GM19238 (cell line): ENCODE measurements at regions not wholly inside any gene's neighbourhood (a gene's known extent, or its start where the extent isn't known, plus 50 kb on each side); places are given as distances from the start of the nearest gene placed in this dataset.

Experiments used
- DNase-seq: peaks from one replicate; pipeline ENCODE4 v3.0.0; 2011; ENCODE audit warnings: low spot score; ENCODE audit not compliant: insufficient read length

DNA sequence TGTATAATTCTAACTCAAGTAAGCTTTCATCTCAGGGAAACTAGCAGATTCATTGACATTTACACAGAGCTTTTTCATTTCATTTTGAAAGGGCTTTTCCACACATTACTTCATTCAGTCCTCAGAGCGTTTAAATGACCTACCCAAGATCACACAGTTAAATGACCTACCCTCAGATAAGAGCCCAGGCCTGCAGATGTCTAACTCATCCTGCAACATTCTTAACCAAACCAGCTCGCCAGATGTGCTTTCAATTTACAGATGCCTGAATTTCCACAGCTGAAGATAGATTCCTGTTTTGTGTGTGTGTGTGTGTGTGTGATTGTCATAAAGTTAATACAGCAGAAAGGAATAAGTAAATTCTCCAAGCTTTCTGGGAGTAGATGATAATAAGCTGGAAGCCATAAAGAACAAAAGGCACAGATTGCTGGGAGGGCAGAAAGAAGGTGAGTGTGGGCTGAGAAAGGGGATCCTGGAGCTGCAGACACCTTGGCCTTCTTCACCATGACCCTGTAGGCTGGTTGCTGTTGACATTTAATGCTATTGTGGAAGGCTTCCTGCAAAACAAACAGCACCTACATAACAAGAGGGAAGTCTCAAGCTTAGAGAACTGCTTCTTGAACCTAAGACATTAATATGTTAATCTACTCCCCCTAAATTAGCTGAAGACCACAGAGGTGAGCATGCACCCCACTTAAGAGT is 489.7 kb upstream of the CELF2 start:
- no peak for DNase-seq

DNA sequence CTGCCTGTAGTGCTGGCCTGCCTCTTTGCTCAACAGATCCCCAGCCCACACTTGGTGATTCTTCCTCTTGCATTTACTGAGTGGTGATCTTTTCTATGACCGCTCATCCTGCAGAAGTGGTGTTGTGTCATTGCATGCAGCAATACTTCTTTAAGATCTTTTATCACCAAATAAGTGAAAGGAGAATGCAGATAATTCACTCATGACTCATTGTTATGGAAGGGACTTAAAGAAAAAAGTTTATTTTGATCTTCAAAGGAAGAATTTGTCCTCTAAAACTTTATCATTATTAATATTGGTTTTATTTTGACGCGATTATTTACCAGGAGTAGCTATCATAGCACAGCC is 489.1 kb upstream of the CELF2 start:
- DNase-seq = no peak

DNA sequence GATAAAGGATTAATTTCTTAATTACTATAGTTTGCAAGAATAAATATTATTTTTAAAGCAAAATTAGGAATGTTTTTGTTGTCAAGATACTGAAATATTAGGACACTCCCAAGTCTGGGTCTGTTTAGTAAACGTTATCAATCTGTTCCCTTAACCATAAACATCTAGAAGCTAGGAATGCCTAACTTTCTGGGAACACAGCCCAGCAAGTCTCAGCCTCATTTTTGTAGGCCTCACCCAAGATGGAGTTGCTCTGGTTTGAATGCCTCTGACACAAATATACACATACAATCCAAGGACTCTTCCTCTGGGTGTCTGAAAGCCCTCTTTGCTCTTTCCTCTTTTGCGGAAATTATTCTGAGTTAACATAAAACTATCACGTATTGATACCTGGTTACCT is 487.4 kb upstream of the CELF2 start:
- DNase-seq = no peak

DNA sequence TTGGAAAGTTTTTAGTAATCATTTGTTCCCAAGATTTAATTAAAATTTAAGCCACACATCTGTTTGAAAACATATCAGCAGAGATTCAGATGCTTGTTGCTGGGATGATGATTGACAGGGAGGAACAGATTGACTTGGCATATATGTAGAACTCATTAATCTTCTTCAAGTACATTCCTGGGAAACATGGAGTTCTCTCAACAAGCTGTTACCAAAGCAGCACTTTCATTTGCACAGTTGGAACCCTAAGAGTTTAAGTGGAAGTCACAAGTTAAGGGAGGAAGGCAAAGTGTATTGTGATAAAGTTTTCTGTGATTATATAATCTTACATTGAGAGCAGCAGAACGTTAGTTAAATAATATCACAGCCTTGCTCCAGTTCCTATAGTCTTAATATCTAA is 485.4 kb upstream of the CELF2 start:
- DNase-seq = no peak

DNA sequence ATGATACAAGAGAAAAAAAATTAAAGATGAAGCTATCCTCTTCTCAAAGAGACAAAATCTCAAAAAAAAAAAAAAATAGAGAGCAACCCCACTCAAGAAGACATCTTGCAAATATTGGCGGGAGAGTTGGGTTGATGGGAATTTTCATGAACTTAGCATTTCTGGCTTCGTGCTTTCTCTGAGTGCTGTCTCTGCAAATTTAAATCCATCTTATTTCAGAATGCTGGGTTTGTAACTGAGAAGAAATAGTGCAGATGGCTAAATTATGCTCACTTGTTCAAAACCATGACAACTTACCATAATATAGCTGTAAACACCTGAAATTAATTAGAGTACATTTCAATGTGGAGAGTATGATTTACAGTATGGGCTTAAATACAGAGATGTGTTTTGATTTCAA is 484.8 kb upstream of the CELF2 start:
- DNase-seq = no peak

DNA sequence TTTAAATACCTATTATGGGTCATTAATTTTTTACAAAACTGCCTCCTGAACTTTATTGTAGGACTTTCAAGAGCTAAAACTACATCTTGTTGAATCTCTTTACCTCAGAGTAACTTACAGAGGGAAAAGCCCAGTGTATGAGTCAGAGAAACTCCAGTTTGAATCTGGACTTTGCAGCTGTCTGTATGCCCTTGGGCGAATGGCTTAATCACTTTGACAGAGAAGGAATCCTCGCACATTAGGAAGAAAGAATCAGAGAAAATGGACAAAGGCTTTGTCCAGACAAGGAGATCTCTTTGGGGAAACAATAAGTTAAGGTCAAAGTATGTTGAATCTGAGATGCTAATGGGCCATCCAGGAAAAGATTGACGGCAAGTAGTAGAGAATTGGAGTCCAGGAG is 484.2 kb upstream of the CELF2 start:
- DNase-seq = no peak

DNA sequence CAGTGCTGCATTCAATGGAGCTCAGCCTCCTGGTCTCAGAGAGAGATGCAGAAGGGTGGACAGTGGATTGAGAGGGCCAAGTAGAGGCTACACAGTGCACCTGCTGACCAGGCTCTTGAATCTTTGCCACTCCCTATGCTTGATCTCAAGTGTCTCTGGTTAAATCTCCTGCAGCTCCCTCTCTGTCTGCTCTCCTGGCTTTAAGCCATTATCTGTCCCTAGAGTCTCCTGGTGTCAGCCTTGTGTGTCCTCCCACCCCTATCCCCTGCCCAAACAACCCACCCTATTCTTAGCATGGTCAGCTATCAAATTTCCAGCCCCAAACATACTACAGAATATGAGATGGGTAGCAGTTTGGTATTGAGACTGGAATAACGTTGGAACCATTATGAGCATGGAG is 479.3 kb upstream of the CELF2 start:
- DNase-seq = no peak

DNA sequence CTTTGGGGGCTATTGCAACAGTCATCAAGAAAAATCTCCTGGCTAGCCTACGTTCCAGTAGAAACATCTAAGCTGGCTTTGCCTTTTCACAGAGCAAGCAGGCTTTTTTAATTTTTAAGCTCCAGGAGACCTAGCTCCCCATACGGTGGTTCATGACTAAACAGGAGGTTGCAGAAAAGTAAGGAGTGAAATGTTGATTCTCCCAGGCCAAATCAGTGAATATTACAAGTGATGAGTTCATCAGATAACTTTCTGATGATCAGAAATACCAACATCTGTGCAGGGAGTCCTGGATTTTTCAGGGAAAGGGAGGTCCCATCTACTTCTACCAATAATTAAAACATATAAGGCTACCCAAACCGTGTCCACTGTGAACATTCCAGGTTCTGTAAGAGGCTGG is 477.3 kb upstream of the CELF2 start:
- DNase-seq = no peak

DNA sequence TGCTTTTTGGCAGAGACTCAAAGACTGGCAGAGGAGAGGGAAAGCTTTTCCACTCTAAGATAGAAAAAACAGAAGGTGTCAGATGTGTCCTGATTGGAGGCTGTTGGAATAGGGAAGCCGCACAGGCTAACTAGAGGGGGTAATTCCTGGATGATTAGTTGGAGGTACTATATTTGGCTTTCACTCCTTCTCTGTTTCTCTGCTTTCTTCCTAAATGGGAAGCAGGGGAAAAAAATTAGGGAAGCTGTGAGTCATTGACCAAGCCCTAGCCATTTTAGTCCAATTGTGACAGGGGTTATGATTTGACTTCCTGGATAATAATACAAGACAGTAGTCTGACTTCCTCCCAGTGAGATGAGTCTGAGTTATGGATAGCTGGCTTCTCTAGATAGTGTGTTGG is 475.2 kb upstream of the CELF2 start:
- no peak for DNase-seq

DNA sequence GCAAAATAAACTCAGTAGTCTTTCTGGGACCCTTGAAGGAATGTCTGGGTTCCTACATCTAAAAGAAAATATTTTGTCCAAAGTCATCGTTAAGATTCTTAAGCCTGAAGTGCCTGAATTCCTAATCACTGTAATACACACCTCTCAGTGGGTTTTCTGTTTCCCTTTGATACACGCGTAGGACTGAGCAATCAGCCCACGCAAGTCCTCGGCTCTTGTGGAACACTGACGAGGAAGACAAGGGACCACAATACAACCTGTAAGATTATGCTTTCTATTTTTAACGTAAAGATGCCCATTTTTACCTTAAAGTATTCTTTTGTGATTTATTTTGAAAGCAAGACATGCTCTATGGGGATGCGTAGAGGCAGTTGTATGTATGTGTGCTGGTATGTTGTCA is 472.8 kb upstream of the CELF2 start:
- DNase-seq = no peak

DNA sequence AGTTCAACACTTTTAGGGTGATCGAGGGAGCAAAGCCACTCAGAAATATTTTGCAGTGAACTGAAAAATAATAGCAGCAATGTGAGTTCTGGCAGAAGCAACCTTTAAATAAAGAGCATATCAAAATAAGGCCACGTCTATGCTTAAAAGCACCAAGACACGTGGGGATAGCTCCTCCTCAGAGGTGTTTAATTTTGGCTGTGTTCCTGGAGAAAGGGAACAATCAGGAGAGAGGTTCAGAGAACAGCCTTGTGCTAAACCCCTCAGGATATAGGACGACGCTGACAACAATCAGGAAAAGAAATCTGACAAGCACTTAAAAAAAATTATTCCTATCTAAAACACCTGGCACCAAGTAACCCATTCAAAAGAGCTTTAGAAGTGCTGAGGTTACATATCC is 471.9 kb upstream of the CELF2 start:
- DNase-seq = no peak

DNA sequence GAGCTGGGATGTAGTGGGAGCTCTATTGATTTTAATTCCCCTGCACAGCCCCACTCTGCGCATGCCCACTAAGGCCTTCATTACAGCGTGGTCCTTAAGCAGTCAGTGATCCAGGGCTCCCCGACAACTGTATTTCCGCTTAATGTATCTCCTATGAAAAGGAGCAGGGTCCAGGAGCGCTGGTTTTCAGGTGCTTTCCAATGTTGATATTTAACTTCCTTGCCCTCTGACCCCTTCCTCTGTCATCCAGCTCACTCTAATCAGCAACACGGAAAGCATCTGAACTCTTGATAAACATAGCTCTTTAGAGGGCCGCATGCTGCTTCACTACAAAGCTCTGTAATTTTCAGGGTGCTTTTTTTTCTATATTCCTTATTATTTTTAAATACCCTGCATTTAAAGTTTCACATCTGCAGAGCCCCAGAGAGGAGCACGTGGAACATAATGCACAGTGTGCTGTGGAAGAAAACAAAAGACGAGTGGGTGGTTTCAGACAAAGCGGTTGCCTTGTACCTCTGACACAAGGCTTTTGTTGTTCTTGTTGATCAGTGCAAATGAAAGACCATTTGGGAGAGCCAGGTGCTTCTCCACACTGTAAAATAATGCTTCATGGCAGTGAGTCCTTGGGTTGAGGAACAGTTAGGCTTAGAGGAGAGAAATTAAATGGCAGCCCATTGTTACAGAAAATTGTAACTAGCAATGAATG is 465.9 kb upstream of the CELF2 start:
- DNase-seq = no peak

DNA sequence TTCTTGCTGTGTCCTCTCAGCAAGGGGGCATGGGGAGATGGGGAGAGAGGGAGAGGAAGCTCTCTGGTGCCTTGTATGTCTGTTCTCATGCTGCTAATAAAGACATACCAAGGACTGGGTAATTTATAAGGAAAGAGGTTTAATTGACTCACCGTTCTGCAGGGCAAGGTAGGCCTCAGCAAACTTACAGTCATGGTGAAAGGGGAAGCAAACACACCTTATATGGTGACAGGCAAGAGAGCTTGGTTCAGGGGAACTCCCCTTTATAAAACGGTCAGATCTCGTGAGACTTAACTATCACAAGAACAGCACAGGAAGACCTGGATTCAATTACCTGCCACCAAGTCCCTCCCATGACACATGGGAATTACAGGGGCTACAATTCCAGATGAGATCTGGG is 464.7 kb upstream of the CELF2 start:
- DNase-seq = no peak

DNA sequence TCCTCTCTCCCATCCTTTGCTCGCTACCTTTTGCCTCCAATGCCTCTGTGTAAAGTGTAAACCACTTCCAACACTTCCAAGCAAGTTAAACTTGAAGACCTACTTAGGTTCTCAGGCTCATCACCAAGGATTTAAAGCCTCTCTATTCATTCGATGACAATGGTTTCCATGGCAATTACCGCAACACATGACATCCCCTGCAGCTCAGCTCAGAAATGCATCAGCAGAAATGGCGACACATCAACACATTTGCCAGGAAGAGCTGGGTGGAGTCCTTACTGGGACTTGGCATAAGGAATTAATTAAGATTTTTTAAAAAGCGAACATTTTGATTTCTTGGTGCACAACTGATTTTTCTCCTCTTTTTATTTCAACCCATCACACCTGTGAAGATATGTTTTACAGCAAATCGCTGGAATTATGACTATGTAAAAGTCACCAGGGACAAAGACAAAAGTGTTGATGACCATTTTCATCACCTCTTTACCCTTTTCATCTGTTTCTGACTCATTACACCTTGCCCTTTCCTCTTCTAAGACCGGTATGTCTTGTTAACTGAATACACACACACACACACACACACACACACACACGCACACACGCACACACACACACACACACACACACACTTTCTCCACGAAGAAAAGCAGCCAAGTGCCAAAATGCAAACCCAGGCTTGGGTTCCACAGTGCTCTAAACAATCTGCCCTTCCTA is 453.4 kb upstream of the CELF2 start:
- DNase-seq = no peak

DNA sequence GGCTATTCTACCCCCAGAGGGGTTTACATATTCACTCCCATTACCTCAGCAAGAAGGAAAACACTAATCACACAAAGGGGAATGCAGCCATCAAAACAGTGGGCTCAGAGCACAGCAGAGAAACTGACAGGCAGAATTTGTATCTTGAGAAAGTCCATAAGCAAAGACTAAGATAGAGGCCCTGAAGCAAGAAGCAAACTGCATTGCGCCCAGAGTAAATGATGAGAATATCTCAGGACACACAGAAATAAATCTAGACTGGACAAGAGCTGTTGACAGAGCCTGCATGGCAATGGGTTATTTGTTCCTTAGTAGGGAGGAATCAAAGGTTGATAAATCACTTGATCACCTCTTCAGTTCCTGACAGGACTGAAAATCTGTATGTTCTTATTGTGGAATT is 440.7 kb upstream of the CELF2 start:
- no peak for DNase-seq

DNA sequence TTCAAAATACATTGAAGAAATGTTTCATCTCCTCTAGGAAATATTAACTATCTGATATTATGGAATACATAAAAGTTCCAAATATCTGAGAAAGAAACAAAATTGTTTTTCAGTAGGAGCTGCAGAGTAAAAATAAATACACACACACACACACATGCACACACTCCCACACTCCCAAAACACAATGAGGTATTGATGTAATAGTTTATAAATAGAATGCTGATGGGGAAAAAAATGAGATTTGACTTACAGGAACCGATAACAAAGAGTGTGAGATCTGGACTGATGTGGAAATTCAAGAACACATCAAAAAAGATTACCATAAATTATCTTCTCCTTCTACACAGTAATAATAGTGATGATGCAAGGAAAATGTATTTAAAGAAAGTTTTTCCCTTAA is 438.0 kb upstream of the CELF2 start:
- no peak for DNase-seq

DNA sequence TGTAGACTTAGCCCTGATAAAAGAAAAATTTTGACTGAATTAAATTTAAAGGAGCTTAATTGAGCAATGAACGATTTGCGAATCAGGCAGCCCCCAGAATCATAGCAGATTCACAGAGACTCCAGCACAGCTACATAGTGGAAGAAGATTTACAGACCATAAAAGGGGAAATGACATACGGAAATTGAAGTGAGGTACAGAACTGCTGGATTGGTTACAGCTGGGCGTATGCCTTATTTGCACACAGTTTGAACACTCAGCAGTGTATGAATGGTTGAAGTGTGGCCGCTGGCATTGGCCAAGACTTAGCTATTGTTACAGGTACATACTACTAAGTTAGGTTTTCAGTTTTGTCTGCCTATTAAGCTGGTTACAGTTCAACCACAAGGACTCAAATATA is 433.5 kb upstream of the CELF2 start:
- DNase-seq = no peak

DNA sequence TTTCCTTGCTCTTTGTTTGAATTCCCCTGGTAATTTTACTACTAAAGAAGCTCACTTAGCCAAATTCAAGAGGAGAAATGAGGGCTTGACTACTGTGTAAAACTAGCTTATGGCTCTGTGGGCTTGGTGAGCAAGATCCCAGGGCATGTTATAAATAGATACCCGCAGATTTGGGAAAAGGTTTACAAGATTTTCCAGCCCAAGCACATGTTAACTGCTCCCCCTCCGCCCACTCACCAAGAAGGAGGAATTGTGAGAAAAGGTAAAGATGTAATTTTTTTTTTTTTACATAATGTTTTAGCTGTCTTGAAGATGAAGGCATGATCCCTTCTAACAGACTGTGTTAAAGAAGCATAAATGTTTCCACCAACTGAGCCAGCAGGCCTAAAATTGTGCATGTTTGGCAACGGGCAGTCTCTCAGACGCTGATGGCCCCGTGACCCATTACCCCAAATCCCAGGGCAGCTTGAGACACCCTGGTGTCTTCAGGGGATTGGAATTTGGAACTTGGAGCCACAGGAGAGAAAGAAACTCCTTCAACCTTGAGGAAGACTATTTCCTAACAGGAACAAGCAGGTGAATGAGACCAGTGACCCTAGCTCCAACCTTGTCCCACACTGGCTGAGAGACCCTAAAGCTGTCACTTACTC is 429.8 kb upstream of the CELF2 start:
- DNase-seq = no peak

DNA sequence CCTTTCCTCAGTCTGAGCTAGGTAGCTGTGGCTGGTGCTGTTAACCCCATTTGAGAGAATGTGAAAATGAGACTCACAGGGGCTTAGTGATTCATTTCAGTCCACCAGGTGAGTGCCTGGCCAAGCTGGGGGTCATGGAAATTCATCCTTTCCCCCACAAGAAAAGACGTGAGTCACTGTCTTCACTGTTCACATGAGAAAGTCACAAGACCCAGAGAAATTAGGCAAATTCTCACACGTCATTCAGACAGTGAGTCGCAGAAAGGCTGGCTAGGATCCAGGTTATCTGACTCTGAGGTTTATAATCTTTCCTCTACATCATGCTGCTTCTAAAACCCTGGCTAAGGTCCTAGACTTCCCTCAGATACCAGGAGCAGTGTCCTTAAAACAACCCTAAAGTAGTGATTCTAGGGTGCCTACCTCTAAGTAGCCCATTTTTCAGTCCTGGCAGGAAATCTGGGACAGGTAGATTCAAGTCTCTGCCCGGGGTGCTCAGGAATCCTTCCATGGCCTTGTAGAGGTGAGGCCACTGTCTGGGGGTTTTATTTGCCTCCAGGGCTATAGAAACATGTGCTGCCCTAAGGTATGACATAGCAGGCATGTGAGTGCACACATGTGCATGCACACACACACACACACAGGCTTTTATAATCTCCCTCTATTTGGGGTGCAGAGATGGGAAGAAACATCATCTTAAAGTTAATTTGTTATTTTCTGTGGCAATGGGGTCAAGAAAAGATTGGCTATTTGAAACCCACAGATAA is 427.9 kb upstream of the CELF2 start:
- no peak for DNase-seq

DNA sequence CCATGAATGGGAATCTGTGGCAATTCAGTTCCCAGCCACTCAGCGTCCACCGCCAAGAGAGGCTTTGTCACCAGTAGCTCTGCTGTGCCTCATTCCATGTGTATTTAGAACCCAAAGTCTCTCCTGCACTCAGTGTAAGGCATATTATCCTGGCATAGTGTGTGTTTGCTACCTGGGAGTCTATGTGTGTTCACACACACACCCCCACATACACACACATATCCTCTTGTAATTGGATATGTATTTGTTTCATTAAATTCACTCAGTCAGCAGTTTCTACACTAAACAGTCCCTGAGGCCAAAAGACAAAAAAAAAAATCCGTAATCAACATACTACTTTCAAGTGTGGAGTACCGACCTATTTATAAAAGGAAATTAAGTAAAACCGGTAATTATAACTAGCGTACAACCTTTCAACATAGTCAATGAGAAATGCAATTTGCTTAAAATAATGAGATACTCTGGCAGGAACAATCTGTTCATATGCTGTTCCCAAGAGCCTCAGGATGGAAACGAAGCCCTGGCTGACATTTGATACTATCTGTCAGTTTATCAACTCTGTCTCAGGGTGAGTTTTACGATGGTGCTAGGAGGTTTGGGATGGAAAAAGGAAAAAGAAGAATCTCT is 425.8 kb upstream of the CELF2 start:
- DNase-seq = no peak

DNA sequence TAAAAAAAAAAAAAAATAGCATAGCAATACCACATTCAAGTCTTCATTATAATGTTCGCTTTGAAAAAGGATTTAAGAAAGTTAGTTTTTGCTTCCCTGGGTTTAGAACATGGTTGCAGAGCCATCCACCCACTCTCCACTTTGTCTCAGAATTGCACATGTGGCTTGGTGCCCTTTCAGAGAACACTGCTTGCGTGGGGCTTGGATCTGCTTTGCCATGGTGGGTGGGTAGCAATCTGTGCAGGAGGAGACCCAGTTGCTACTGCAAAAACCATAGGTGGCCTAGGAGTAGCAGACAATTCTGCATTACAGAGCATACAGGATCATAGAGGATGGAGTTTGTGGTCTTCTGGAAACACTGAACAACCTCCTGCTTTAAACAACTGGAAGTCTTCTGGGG is 421.4 kb upstream of the CELF2 start:
- no peak for DNase-seq
